BE2C (cell line): ENCODE measurements at regions not wholly inside any gene's neighbourhood (a gene's known extent, or its start where the extent isn't known, plus 50 kb on each side); places are given as distances from the start of the nearest gene placed in this dataset.

Experiments used
- DNase-seq: peaks from one replicate; pipeline ENCODE4 v3.0.0-alpha.2; 2020
- H3K27me3 ChIP-seq: fragments of 250-450 bp; sonication (Bioruptor Pico); 2 replicates; pipeline ENCODE4 v1.5.1; 2020; ENCODE audit warnings: mild to moderate bottlenecking
- H3K36me3 ChIP-seq: fragments of 250-450 bp; sonication (Bioruptor Pico); 2 replicates; pipeline ENCODE4 v1.5.1; 2020; ENCODE audit warnings: mild to moderate bottlenecking
- H3K4me1 ChIP-seq: fragments of 250-450 bp; sonication (Bioruptor Pico); 2 replicates; pipeline ENCODE4 v1.5.1; 2020
- H3K4me3 ChIP-seq: 2 replicates; pipeline ENCODE4 v1.5.1; 2011; ENCODE audit warnings: low read depth, low read length
- H3K9me3 ChIP-seq: fragments of 250-450 bp; sonication (Bioruptor Pico); 2 replicates; pipeline ENCODE4 v1.5.1; 2020
- TF ChIP-seq, protein P1 (sequence below): IDR thresholded peaks from 2 replicates; pipeline ENCODE4 v1.5.1; 2012; ENCODE audit warnings: mild to moderate bottlenecking, low read depth, low read length

DNA sequence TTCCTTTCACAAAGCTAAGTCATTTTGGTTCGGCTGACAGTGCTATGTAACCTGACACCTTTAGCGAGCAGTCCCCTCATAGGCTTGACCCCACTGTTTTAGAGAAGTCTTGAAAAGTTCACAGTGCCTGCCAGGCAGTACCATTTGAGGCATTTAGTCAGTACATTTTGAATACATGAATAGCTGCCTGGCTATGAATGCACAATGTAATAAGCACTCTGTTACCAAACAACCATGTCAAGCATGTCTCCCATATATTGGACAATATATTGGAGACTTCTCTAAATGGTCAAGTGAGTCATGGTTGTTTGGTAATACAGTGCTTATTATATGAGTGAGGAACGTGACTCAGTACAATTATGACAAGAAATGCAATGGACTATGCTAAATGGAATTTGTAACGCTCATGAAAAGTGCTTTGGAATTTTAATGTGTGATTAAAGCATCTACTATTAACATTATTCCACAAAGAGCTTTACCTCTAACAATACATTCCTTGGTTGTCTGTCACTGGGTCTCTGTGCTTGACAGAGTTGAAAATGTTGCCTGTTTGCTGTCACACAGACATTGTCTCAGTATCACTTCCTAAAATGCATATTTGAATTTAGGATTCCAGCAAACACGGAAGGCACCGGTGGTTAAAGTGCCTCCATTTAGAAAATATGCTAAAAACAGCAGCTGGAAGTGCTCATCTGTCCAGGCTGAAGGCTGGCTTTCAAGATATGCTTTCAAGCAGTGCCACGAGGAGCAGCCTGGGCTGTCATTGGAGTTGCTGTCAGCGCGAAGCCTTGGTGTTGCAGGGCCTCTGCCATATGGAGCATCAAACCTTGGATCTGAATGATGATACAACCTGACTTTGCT is 458.6 kb downstream of the FBXO15 start:
- no peaks in the 10 kb centered on the region for H3K9me3 ChIP-seq
- H3K36me3 ChIP-seq: no peaks in the 10 kb centered on the region
- H3K27me3 ChIP-seq: no peaks in the 10 kb centered on the region
- no peaks in the 10 kb centered on the region for H3K4me1 ChIP-seq
- DNase-seq: no peak
- H3K4me3 ChIP-seq: no peak overlapping the region
- TF ChIP-seq, protein P1, sequence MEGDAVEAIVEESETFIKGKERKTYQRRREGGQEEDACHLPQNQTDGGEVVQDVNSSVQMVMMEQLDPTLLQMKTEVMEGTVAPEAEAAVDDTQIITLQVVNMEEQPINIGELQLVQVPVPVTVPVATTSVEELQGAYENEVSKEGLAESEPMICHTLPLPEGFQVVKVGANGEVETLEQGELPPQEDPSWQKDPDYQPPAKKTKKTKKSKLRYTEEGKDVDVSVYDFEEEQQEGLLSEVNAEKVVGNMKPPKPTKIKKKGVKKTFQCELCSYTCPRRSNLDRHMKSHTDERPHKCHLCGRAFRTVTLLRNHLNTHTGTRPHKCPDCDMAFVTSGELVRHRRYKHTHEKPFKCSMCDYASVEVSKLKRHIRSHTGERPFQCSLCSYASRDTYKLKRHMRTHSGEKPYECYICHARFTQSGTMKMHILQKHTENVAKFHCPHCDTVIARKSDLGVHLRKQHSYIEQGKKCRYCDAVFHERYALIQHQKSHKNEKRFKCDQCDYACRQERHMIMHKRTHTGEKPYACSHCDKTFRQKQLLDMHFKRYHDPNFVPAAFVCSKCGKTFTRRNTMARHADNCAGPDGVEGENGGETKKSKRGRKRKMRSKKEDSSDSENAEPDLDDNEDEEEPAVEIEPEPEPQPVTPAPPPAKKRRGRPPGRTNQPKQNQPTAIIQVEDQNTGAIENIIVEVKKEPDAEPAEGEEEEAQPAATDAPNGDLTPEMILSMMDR: no peak

DNA sequence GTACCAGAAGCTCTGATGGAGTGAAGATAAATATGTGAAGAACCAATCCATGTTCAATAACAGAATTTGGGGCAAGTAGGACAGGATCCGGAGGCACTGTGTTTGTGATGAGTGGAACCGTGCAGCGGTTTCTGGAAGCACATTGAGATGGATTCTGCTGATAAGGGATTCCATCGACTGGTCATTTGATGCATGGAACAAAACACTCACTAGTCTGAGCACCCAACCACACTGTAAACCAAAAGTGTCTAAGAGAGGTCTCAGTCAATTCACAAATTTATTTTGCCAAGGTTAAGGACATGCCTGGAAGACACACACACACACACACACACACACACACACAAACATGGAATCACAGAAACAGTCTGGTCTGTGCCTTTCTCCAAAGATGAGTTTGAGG is 459.5 kb downstream of the FBXO15 start:
- H3K4me3 ChIP-seq: no peak overlapping the region
- H3K36me3 ChIP-seq: no peaks in the 10 kb centered on the region
- no peaks in the 10 kb centered on the region for H3K27me3 ChIP-seq
- TF ChIP-seq, protein P1: no peak
- no peaks in the 10 kb centered on the region for H3K9me3 ChIP-seq
- no peak for DNase-seq
- H3K4me1 ChIP-seq: no peaks in the 10 kb centered on the region

DNA sequence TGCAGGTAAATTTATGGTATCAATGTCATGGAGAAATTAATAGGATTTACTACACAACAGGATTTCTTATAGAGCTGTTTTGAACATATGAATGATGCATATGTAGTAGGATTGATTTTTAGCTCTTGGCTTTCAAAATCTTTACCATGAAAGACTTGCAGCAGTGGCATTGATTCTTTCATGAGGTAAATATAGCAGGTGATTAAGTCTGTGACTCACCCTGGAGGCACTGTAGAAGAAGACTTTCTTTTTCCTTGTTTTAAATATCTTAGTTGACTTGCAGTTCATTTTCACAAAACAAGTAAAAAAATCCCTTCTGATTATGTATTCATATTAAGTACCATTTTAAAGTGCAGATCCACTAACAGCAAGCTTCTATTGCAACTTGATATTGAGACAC is 463.0 kb downstream of the FBXO15 start:
- TF ChIP-seq, protein P1: no peak
- H3K4me3 ChIP-seq: no peak overlapping the region
- no peak for DNase-seq

DNA sequence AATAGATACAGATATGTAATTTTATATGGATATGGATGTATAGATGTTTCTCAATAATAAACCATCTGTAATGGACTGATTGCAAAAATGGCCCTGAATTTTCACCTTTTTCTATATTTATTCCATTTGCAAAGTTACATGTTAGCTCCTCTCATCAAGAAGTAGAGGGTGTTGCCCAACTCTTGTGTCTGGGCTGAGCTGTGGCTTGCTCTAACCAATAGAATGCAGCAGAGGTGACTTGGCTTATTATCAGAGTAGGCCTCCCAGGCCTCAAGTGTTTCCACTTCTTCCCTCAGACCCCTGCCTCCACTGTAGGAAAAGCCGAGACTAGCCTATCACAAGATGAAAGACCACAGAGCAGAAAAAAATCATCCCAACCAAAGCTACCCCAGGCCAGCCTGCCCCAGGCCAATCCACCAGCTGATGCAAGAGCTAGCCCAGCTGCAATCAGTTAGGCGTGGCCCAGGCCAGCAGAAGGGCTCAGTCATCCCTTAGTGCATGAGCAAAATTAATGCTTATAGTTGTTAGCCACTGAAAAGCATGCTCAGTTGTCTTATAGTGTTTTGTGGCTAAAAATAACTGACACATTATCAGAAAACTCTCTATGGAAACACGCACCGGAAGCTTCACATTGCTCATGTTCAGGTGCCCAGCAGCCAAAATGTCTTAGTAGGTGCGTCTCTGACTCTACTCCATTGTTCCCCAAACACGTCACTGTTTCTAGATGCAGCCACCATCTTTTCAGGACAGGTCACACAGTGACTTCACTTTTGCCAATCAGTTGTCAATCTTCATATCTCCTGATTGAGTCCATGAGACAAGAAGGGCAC is 464.0 kb downstream of the FBXO15 start:
- no peaks in the 10 kb centered on the region for H3K36me3 ChIP-seq
- no peaks in the 10 kb centered on the region for H3K4me1 ChIP-seq
- TF ChIP-seq, protein P1: no peak
- no peaks in the 10 kb centered on the region for H3K9me3 ChIP-seq
- H3K27me3 ChIP-seq: no peaks in the 10 kb centered on the region
- no peak overlapping the region for H3K4me3 ChIP-seq
- no peak for DNase-seq

More for the DNA sequence above, 463.0 kb downstream of the FBXO15 start:
- H3K36me3 ChIP-seq: no peaks in the 10 kb centered on the region
- no peaks in the 10 kb centered on the region for H3K9me3 ChIP-seq
- no peaks in the 10 kb centered on the region for H3K27me3 ChIP-seq
- H3K4me1 ChIP-seq: no peaks in the 10 kb centered on the region

DNA sequence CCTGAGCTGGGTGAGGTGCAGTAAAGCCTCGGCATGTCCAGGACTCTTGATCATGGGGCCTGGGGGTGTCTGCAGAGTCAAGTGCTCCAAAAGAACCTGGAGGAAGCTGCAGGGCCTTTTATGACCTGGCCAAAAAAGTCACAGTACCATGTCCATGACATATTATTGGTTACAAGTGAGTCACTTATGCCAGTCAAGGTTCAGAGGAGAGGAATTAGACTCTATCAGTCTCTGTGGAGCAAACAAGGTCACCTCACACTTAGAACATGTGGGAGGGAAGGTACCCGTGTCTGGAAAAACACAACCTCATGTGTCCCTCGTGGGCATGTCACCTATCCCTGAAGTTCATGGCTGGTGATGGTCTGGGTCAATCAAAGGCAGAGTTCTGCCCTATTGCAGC is 465.7 kb downstream of the FBXO15 start:
- Histone ChIP-seq H3K4me1 (no peaks in the 10 kb centered on the region), H3K36me3 (no peaks in the 10 kb centered on the region), H3K9me3 (no peaks in the 10 kb centered on the region), H3K4me3 (no peak overlapping the region), H3K27me3 (no peaks in the 10 kb centered on the region)
- DNase-seq: no peak
- TF ChIP-seq, protein P1: no peak

DNA sequence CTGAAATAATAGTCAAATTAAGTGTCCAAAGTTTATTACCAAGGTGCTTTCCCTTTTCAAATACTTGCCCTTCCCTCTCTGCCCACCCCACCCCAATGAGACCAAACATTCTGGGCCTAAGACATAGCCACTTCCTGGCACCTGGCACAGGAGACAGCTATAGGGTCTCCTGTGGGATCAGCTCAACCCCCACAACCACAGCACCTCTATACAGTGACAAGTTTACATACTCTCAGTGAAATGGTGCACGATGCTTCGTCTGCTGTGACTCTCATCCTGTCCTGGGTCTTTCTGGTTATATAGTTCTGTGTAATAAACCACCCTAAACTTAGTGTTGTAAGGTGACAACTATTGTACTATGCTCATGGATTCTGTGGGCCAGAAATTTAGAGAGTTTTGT is 466.2 kb downstream of the FBXO15 start:
- Histone ChIP-seq H3K4me3 (no peak overlapping the region), H3K36me3 (no peaks in the 10 kb centered on the region), H3K27me3 (no peaks in the 10 kb centered on the region), H3K9me3 (no peaks in the 10 kb centered on the region), H3K4me1 (no peaks in the 10 kb centered on the region)
- no peak for DNase-seq
- TF ChIP-seq, protein P1: no peak
